Right forelimb (tissue), 1 donor: ENCODE measurements at regions not wholly inside any gene's neighbourhood (a gene's known extent, or its start where the extent isn't known, plus 50 kb on each side); places are given as distances from the start of the nearest gene placed in this dataset.
"Not testable (repeated sequence)": the region's sequence is repeated elsewhere in the genome, so short reads cannot be mapped to it uniquely, and the experiment has no call there.

Source experiments
- DNase-seq: peaks from one replicate; pipeline ENCODE4 v3.0.0-alpha.2; 2018

DNA sequence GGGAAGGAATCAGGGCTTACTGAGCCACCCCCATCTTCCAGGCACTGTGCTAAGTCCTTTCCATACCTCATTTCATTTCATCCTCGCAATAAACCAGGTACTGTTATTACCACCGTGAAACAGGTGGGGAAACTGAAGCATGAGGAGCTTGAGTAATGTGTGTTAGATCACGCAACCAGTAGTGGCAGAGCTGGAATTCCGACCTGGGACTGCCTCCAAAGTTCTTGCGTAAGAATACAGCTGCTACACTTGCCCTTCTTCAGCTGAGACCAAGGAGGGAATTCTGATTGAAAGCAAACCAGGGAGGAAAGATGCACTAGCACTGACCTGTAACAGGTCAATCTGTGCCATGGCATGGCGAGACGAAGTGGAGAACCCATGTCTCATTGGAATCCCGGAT is 113.4 kb upstream of the MSX2 start:
- no peak for DNase-seq

DNA sequence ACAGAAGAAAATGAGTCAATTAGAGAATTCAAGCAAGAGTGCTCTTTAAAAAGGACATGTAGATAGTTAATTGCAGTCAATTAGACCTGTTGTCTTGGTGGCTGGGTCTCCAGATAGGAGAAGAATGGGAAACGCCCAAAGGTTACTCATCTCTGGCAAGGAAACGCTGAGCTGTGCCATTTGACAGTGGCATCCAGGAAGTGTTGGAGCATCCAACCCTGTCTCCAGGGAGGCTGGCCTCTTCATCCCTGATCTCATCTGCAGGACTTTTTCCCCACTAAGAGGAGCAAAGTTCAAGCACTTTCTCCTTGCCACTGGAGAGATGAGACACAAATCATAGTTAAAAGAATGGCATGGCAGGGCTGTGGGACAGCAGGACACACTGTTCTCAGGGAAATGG is 111.7 kb upstream of the MSX2 start:
- DNase-seq = no peak

DNA sequence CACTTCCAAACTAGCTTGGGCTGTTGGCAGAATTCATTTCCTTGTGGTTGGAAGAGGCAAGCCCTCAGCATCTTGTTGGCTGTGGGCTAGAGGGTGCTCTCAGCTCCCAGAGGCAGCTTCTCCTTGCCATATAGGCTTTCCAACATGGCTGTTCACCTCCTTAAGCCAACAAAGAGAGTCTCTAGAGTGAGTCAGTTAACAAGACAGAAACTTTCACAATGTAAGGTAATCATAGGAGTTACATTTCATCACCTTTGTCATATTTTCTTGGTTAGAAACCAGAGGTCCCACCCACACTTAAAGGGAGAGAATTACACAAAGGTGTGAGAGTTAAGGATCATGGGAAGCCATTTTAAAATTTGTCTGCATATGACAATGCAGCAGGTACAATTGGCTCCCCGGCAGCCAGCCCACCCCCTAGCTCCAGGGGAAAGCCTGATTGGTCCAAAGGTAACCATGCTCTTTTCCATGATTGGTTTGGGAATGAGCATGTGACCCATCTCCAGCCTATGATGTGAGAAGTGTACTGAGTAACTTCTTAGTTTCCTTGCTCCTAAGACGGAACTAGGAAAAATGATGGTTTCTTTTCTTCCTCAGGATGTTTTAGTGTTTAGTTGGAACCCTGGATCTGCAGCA is 109.8 kb upstream of the MSX2 start:
- no peak for DNase-seq

DNA sequence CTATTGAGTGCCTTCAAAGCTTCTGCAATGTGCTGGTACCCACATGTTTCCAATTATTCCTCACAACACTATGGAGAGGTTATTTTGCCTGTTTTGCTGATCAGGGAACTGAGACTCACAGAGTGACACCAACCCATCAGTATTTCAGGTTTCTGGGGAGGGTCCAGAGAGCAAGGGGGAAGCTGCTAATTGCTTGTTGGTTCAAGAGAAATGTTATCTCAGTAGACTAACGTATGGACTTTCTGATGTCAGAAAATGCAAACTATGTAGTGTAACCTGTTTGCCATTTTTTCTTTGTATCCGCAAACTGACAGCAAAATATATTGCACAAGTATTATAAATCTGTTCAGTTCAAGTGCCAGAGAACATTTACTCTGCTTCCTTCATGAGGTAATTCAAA is 108.3 kb upstream of the MSX2 start:
- DNase-seq = no peak

- no peak for DNase-seq
Measured at GRCh38 chr5:174617285-174617684, 107.1 kb upstream of the MSX2 start.

GRCh38 chr5:174617910-174618309 is 106.5 kb upstream of the MSX2 start:
- DNase-seq = no peak

DNA sequence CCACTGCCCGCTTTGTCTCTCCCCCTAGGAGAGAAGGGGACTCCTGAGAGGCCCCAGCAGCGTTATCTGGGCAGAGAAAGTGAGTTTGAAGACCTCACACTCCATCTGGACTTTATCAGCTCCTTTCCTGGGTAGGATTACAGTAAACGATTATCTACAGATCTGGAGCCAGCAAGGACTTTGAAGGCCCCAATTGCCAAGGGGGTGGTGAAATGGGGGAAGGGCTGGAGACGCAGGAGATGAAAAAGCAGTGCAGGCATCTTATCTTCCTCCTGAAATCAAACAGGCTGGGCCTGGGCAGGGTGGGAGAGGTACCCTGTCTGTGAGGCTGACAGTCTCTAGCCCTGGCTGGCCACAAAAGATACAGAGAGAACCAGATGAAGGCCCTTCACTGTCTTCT is 105.8 kb upstream of the MSX2 start:
- DNase-seq = no peak

DNA sequence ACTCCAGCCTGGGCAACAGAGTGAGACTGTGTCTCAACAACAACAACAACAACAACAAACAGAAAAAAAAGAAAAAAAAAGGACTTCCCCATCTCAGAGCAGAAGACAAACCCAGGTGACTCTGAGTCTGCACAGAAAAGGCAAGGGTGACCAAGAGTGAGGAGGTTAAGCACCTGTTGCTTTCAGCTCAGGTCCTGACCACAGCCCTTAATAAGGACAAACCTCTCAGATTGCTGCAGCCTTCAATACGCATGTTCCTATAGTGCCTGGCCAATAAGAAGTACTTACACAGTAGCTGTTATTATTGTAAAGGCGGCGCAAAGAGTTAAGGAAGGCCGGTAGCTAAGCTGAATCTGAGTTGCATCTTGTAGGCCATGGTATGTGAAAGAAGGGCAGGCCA is 102.3 kb upstream of the MSX2 start:
- DNase-seq = no peak

GRCh38 chr5:174623018-174623417 is 101.4 kb upstream of the MSX2 start:
- DNase-seq = no peak

GRCh38 chr5:174623433-174624019 is 100.9 kb upstream of the MSX2 start:
- no peak for DNase-seq

GRCh38 chr5:174624733-174625522 is 99.5 kb upstream of the MSX2 start:
- DNase-seq = no peak

DNA sequence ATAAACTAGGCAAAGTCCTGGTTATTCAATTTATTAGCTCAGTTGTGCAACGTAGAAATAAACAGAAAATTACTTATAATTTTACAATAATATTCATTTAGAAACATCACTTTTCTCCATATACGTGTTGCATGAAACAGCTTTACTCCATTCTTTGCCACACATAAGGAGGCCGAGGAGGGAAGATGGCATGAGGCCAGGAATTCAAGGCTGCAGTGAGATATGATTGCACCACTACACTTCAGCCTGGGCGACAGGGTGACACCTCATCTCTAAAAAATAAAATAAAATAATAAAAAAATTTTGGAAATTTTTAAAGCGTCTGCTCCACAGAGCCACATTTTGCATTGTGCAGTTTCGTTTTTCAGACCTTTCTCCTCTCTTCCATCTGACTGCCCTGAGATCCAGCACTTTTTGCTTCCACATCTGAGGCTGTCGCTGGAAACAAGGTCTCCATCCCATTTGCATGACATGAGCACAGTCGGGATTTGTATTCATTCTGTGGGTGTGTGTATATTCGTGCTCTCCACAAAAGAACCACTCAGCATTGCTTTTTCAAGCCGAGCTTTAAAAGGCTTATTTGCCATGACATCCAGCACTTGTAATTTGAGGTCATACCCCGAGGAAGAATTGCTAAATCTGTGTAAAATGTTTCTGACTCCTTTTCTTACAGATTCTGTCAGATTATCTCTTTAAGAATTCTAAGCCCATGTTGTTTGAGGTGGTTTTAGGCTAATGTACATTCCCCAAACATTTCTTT is 98.6 kb upstream of the MSX2 start:
- no peak for DNase-seq

DNA sequence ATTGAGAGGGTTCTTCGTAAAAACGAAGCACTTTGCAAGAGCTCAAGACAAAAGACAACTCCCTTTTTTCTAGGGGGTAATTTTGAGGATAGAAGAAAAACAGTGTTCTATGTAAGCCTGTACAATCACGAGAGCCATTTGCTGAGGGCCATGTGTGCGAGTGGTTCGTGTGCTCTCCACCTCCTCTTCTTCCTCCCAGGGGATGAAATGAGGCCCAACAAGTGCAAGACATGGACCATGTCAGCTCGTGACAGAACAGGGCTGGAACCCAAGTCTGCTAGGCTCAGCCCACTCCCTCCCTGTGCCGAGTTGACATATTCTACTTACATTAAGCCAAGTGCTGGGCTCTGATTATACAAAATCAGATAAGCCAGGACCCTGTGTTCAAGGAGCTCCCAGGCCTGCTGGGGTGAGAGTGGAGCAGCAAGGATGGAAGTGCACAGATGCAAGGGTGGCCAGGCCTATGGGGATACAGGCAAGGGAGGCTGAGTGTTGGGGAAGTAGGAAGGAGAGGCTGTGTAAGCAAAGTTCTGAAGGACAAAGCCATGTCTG is 97.9 kb upstream of the MSX2 start:
- DNase-seq = no peak

- DNase-seq = no peak
Measured at GRCh38 chr5:174636094-174636493, 88.3 kb upstream of the MSX2 start.

DNA sequence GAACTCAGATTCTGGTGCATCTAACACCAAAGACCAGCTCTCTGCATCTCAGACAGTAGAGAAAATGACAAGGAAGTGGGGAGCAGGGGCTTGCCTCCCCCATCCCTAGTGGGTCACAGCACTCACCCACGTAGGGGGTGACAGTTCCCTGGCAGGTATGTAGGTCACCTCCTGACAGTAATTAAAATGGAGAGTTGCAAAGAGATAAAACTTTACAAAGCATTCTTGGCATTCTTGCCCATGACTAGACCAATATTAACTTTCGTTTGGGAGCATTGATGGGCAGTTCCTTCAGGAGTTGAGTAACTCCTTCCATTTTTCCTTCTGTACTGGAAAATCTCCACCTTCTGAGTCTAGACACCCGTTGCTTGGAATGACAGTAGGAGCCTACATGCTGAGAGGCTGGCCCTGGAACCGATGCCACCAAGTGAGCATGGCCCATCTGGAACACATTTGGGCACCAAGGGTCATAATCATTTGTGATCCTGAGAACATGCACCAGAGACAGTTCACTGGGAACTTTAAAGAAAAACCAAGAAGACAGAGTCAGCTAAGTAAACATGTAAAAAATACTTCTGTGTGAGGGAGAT is 81.5 kb upstream of the MSX2 start:
- DNase-seq = no peak

DNA sequence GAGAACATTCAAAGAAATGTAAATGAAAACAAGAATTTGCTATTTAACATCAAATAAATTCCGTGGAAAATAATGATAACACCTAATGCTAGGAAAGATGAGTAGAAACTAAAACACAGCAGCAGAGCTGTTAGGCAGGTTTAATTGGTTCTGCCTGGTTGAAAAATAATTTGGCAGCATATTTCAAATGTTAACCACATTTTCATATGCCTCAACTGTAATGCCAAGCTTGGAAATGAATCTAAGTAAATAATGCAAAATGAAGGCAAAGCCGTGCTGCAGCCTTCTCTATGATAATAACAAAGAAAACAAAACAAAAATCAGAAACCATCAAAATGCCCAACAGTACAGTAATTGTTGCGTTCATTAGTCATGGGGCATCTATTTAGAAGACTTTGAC is 79.9 kb upstream of the MSX2 start:
- DNase-seq = no peak

- DNase-seq = no peak
Measured at GRCh38 chr5:174644923-174645322, 79.5 kb upstream of the MSX2 start.

DNA sequence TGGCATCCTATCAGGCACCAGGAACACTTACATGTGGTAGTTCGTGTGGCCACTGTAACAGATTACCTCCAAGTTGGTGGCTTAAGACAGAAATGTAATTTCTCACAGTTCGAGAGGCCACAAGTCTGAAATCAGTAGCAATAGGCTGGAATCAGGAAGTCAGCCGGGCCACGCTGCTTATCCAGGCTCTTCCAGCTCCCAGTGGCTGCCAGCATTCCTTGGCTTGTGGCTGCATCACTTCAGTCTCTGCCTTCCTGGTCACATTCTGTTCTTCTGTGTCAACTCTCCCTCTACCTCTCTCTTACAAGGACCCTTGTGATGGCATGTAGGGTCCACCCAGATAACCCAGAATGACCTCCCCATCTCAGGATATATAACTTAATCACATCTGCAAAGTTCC is 78.7 kb upstream of the MSX2 start:
- no peak for DNase-seq

- DNase-seq = not testable (repeated sequence)
Measured at GRCh38 chr5:174648618-174649017, 75.8 kb upstream of the MSX2 start.

DNA sequence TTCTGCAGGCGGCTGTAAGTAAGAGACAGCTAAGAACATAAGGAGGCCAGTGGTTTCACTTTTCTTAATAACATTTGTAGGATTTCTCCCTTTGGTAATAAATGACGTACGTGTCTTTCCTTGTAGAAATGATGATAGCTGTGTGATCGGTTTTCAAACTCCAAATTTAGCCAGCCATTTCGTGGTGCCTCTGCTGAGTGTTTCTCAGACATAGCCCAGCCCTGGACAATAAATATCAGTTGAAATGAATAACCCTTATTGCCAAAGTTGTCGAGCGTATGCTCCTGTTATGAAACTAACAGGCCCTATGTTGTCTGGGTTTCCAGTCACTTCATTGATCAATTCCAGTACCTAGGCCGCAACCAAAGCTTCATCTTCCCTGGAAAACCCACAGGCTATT is 75.0 kb upstream of the MSX2 start:
- DNase-seq = no peak

DNA sequence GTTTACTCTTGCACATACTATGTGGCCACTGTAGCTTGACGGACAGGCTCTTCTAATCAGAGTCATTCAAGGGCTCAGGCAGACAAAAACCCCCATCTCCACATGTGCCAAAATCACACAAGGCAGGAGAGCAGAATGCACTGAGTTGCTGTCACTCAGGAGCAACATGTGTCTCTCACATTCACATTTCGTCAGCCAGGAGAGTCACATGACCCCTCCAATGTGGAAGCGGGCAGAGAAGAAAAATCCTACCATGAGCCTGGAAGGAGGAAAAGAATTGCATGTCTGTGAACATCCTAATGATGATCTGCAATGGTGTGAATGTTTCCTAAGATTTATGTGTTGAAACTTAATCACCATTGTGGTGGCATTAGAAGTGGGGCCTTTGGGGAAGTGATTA is 69.9 kb upstream of the MSX2 start:
- no peak for DNase-seq

GRCh38 chr5:174655351-174655750 is 69.0 kb upstream of the MSX2 start:
- no peak for DNase-seq
